GM10266 (cell line): ENCODE measurements at regions not wholly inside any gene's neighbourhood (a gene's known extent, or its start where the extent isn't known, plus 50 kb on each side); places are given as distances from the start of the nearest gene placed in this dataset.

Experiments
- DNase-seq: peaks from one replicate; pipeline ENCODE4 v3.0.0; 2012; ENCODE audit errors: extremely low spot score
- TF ChIP-seq, protein P1 (sequence below): IDR thresholded peaks from 2 replicates; pipeline ENCODE4 v1.5.1; 2012; ENCODE audit warnings: mild to moderate bottlenecking, low read depth; ENCODE audit not compliant: control insufficient read depth, insufficient read depth; ENCODE audit errors: missing control alignments

DNA sequence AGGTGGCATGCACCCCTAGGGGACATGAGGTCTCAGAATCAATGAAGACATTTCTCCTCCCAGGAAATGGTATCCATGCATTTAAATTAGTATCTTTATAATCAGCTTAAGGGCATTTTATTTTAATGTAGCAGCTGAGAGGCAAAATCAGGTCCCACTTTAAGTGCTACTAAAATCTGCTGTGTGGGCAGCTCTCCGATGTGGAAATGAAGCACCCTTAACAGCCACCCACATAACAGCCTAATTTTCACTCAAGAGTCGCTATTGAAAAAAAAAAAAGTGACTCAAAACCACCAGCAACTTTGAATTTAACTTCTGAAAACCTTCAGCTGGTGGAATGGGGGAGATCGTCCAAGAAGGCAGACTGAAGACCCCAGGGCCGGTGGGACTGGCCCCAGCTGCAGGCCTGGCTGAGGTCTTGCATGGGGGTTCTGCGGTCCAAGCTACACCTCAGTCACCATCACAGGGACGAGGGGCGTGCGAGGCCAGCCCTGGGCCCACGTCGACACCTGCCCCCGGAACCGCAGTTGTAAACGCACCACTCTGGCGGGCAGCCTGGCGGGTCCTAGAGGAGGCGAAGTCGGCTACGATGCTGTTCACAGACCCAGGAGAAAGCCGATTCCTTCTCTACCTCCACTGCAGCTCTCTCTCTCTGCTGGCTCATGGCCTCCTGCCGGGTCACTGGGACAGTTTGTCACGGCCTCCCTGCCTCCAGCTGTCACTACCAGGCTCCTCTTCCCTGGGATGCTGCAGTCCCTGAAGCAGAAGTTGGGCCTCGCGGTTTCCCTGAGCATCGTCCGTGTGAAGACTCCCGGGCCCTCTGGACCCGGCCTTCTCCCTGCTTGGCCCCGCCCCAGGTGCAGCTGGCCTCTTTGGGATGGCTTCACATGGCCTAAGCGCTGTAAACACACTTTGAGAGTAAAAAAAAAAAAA, 111.9 kb downstream of the KCNF1 start:
- DNase-seq: no peak
- TF ChIP-seq, protein P1, sequence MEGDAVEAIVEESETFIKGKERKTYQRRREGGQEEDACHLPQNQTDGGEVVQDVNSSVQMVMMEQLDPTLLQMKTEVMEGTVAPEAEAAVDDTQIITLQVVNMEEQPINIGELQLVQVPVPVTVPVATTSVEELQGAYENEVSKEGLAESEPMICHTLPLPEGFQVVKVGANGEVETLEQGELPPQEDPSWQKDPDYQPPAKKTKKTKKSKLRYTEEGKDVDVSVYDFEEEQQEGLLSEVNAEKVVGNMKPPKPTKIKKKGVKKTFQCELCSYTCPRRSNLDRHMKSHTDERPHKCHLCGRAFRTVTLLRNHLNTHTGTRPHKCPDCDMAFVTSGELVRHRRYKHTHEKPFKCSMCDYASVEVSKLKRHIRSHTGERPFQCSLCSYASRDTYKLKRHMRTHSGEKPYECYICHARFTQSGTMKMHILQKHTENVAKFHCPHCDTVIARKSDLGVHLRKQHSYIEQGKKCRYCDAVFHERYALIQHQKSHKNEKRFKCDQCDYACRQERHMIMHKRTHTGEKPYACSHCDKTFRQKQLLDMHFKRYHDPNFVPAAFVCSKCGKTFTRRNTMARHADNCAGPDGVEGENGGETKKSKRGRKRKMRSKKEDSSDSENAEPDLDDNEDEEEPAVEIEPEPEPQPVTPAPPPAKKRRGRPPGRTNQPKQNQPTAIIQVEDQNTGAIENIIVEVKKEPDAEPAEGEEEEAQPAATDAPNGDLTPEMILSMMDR: no peak

DNA sequence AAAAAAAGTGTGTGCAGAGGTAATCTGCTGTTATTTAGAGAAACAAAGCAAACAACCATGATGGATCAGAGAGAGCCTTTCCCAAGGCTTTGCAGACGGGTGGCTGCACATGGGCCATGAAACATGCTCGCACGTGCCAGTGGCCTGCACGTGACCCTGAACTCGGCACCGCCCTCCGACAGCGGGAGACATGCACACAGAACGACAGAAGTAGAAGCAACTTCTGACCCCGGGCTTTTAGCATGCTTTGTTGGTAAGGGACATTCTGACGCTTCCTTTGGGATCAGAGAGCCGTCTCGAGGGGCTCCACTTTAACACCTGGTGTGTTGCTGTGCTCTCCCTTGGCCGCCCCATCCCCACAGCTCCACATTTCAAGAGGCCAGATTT, 112.5 kb downstream of the KCNF1 start:
- TF ChIP-seq, protein P1: no peak
- DNase-seq: no peak

DNA sequence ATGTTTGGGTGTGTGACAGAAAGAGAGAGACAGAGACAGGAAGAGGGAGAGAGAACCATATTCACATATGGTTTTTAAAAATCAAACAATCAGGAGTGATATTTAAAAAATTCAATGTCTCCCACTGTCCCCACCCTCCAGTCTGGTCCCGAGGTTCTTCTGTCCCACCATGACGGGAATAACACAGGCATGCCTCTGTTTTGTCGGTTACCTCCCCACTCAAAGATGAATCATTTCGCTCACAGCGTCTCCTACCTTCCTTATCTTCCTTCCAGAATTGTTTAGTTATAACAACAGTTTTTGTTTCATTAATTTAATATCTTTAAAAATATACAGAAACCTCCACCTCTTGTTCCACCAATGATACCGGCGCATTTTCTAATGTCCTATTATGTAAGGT, 113.0 kb downstream of the KCNF1 start:
- DNase-seq: no peak
- TF ChIP-seq, protein P1: no peak

DNA sequence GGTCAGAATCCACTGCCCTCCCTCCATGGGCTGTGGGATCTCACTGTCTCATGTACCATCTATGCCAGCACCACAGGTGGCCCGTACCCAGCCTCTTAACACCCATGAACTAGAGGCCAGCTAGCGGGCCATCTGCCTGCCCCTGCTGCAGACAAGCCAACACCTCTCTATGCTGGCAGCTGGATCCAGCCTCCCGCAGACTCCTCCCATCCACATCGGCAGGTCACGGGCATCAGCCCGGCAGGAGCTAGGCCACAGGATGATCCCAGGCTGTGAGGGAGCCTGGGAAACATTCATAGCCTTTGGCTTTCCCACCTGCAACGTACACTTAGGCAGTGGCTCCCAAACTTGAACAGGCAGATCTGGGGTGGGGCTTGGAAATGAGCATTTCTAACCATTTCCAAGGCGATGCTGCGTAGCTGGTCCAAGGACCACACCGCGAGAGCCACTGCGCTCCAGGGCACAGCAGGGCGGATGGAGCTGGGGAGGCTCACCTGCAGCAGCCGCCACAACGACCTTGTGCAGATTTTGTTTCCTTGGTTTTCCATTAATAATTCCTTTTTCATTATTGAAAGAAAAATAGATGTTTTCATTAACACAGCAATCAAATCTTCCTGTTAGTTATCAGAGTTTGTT, 114.7 kb downstream of the KCNF1 start:
- TF ChIP-seq, protein P1: no peak
- DNase-seq: no peak

DNA sequence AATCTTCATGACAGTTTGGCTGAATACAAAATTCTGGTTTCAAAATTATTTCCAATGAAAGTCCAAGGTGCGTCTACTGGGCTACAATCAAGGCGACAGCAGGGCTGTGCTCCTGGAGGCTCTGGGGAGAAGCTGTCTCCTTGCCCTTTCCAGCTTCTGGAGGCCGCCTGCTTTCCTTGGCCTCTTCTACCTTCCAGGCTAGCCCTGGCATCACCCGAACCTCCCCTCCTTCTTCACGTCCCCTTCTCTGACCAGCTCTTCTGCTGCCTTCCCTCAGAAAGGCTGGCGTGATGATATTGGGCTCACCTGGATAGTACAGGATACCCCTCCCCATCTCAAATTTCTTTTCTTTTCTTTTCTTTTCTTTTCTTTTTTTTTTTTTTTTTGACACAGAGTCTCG, 115.5 kb downstream of the KCNF1 start:
- TF ChIP-seq, protein P1: no peak
- no peak for DNase-seq

DNA sequence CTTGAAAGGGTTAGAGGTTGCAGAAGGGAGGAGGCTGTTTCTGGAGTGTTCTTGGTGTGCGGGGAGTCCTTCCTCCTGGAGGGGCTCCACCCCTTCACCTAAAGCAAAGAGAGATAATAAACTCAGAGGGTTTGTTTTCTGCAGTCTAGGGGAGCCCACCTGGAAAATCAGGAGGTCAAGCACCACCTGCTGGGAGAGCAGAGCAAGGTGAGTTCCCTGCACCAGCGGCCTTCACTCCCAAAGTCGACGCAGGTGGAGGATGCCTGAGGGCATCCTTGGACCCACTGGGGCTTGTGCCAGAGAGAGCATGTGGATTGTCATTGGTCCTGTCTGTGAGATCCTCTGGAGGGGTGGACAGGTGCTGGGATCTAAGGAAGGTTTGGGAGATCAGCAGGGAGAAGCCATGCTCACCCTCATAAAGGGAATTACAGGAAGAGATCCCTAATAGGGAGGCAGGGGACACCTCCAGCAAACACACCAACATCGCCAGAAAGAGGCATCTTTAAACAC, 116.7 kb downstream of the KCNF1 start:
- no peak for DNase-seq
- TF ChIP-seq, protein P1: no peak

DNA sequence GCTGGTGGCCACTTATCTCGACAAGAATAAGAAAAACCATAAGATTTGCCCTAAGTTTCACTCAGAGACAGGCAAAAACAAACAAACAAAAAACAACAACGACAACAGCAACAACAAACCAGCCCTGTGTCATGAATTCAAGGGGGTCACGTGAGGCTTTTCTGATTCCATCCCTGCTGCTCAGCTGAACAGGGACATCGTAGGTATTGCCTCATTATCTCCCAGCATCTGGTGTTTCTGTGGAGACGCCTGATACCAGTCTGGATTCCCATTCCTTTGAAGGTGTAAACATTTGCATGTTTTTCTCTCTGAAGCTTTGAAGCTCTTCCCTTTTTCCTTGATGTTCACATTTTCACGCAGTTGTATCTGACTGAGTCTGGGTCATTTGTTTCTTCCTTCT, 117.4 kb downstream of the KCNF1 start:
- TF ChIP-seq, protein P1: no peak
- no peak for DNase-seq
